ENCODE measurements at regions not wholly inside any gene's neighbourhood (a gene's known extent, or its start where the extent isn't known, plus 50 kb on each side); places are given as distances from the start of the nearest gene placed in this dataset.

- ChIA-PET CTCF (no interaction called here), POLR2A (no interaction called here)
- TF ChIP-seq, protein P1, sequence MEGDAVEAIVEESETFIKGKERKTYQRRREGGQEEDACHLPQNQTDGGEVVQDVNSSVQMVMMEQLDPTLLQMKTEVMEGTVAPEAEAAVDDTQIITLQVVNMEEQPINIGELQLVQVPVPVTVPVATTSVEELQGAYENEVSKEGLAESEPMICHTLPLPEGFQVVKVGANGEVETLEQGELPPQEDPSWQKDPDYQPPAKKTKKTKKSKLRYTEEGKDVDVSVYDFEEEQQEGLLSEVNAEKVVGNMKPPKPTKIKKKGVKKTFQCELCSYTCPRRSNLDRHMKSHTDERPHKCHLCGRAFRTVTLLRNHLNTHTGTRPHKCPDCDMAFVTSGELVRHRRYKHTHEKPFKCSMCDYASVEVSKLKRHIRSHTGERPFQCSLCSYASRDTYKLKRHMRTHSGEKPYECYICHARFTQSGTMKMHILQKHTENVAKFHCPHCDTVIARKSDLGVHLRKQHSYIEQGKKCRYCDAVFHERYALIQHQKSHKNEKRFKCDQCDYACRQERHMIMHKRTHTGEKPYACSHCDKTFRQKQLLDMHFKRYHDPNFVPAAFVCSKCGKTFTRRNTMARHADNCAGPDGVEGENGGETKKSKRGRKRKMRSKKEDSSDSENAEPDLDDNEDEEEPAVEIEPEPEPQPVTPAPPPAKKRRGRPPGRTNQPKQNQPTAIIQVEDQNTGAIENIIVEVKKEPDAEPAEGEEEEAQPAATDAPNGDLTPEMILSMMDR (IDR thresholded peaks at IDR 0.05; ENCODE audit: insufficient read depth, low read length, missing control alignments), result no peak
- no peak overlapping the region for H3K4me3 ChIP-seq (ENCODE audit: low read depth, low read length)
- DNase-seq (ENCODE audit: low read depth, low spot score), result no peak
Measured at GRCh38 chr18:4631239-4631638, 176.1 kb upstream of the DLGAP1 start.

- ChIA-PET CTCF (no interaction called here), POLR2A (no interaction called here)
- no peak for DNase-seq (ENCODE audit: low read depth, low spot score)
- no peak overlapping the region for H3K4me3 ChIP-seq (ENCODE audit: low read depth, low read length)
- TF ChIP-seq, protein P1 (IDR thresholded peaks at IDR 0.05; ENCODE audit: insufficient read depth, low read length, missing control alignments), result no peak
Measured at GRCh38 chr18:4605212-4605611, 150.1 kb upstream of the DLGAP1 start.

- H3K4me3 ChIP-seq (ENCODE audit: low read depth, low read length), result no peak overlapping the region
- CTCF ChIA-PET, result no interaction called here
- POLR2A ChIA-PET, result no interaction called here
- TF ChIP-seq, protein P1 (IDR thresholded peaks at IDR 0.05; ENCODE audit: insufficient read depth, low read length, missing control alignments), result no peak
- no peak for DNase-seq (ENCODE audit: low read depth, low spot score)
Measured at GRCh38 chr18:4603955-4604354, 148.8 kb upstream of the DLGAP1 start.

DNA sequence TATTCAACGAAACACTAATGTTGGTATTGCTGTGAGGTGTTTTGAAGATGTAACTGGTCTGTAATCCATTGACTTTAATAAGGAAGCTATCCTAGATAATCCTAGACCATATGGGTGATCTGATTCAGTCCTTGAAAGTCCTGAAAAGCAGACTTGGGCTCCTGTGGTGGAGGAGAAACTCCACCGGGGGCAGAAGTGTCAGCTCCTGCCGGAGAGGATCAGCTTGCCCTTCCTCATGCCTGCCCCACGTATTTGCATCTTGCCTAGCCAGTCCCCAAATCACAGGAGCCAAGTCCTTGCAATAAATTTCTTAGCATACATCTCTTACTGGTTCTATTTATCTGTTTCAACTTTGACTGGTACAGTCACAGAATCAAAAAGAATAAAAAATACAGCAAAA lies 144.2 kb upstream of the DLGAP1 start:
- CTCF ChIA-PET, result no interaction called here
- no peak for DNase-seq (ENCODE audit: low read depth, low spot score)
- H3K4me3 ChIP-seq (ENCODE audit: low read depth, low read length), result no peak overlapping the region
- POLR2A ChIA-PET, result no interaction called here
- TF ChIP-seq, protein P1 (IDR thresholded peaks at IDR 0.05; ENCODE audit: insufficient read depth, low read length, missing control alignments), result no peak

DNA sequence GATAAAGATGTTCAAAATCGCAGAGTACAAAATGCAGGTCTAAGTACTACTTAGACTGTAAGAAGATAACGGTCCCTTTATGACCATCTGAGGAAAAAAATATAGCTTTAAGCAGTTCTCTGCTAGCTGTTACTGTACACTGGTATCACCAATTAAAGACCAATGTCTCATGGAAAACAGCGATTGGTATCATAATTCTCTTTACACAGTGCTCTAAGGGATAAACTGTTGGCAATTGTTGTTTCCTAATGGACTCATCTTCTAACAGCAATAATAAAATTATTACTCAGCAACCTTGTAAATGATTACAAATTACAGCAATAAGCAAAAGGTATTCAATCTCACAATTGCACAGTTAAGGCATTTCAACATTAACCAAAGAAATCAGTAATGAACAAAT lies 142.2 kb upstream of the DLGAP1 start:
- DNase-seq (ENCODE audit: low read depth, low spot score), result no peak
- TF ChIP-seq, protein P1 (IDR thresholded peaks at IDR 0.05; ENCODE audit: insufficient read depth, low read length, missing control alignments), result no peak
- no peak overlapping the region for H3K4me3 ChIP-seq (ENCODE audit: low read depth, low read length)
- ChIA-PET POLR2A (no interaction called here), CTCF (no interaction called here)

- TF ChIP-seq, protein P1 (IDR thresholded peaks at IDR 0.05; ENCODE audit: insufficient read depth, low read length, missing control alignments), result no peak
- DNase-seq (ENCODE audit: low read depth, low spot score), result no peak
- H3K4me3 ChIP-seq (ENCODE audit: low read depth, low read length), result no peak overlapping the region
- ChIA-PET CTCF (no interaction called here), POLR2A (no interaction called here)
Measured at GRCh38 chr18:4593895-4594294, 138.8 kb upstream of the DLGAP1 start.
